Erythroblast (primary cell): ENCODE measurements at regions not wholly inside any gene's neighbourhood (a gene's known extent, or its start where the extent isn't known, plus 50 kb on each side); places are given as distances from the start of the nearest gene placed in this dataset.

Experiments
- DNase-seq, 2 experiments: peaks; one replicate each; lab custom pipeline; 2025; lab: John Stamatoyannopoulos, UW
- GATA1 ChIP-seq: IDR thresholded peaks from 2 replicates; pipeline ENCODE4 v1.6.1; 2011; ENCODE audit warnings: low read depth, mild to moderate bottlenecking, control low read depth, low read length, moderate library complexity
- POLR2A ChIP-seq: IDR thresholded peaks from 2 replicates; pipeline ENCODE4 v1.6.1; 2011; ENCODE audit warnings: mild to moderate bottlenecking, low read length

DNA sequence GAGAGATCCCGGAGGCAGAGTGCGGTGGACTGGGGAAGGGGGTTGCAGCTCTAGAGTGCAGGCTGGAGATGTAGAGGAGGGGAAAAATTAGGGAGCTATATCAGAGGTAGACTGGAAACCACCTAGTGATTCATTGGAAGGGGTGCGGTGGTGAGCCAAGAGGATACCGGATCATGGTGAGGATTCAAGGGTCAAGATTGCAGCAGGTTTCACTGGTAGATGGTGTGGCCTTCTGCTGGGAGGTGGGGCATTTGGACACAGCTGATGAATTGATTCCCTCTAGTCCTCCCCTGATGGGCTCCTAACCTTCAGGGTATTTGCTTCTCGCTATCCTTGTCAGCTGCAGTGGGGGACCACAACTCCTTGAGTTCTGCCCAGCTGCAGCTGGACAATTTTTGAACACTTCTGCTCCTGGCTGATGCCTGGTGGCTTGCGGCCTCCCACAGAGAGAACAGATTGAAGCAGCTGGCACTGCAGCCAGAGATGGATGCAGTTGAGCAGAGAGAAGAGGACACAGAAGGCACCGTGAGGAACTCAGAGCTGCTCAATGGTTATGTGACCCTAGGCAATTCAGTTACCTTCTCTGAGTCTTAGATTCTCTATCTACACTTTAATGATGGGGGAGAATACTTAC is 134.4 kb upstream of the ABCA1 start:
- no peak for DNase-seq
- TF ChIP-seq GATA1 (no peak), POLR2A (no peak)

DNA sequence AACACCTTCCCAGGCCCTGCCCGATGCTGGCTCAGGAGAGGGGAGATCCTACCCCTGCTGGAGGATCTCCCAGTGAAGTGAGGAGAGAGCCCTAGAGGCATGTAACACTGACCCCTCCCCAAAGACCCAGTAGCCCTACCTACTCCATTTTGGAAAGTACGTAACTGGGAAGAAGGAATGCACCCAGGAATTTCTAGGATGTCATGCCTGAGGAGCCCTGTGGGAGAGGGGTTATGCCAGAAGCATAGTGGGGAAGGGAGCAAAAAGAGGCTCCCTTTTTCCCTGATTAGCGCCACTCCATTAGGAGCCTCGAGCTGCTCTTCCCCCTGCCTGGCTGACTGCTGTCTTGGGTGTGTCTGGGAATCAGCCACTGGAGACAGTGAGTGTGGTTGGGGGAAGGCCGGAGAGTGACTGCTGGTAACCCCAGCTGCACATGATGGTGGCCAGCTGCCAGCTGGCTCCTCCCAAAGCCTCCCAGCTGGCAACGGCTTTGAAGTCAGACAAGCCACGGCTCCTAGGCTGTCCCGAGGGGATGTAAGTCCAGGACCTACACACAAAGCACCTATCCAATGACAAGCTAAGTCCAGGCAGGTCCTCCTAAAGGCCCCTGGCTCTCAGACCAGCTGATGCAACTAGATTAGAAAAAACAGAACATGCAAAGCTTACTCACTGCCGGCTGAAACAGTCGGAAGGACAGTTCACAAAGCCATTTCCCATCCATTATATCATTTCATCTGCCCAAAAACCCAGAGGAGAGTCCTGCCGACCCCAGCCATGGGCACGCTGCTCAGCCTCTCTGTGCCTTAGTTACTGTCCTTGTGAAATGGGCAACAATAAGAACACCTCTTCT is 136.5 kb upstream of the ABCA1 start:
- peak; percentile 95 to 96 for DNase-seq
- TF ChIP-seq GATA1, result no peak
- TF ChIP-seq POLR2A, result no peak

DNA sequence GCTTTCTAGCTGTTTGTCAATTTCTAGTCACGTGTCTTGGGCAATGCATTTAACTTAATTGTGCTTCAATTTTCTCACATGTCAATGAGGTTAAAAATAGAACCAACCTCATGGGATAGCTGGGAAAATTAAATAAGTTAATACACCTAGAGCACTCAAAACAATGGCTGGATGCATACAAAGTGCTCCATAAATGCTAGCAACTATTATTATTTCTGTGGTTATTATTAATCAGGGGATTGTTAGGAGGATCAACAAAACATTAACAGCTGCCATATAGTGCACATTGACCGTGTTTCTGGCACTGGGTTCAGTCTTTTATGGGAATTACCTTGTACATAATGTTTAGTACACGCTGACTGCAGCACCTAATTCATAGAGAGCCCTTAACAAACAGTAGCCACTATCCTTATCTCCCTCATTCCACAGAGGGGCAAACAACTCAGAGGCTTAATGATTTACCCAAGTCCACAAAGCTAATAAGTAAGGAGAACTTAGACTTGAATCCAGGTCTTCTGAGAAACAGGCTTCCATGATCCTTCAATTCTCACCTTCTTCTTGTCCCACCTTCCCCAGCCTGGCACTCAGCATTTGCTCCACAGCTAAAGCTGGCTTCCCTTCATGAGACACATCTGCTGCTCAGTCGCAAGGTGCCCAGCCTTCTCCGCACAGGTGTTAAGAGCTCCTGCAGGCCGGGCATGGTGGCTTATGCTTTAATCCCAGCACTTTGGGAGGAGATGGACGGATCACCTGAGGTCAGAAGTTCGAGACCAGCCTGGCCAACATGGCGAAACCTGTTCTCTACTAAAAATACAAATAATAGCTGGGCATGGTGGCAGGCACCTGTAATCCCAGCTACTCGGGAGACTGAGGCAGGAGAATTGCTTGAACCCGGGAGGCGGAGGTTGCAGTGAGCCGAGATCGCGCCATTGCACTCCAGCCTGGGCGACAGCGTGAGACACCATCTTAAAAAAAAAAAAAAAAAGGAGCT is 137.4 kb upstream of the ABCA1 start:
- peak; percentile 61 for DNase-seq
- no peak for TF ChIP-seq POLR2A
- no peak for TF ChIP-seq GATA1

DNA sequence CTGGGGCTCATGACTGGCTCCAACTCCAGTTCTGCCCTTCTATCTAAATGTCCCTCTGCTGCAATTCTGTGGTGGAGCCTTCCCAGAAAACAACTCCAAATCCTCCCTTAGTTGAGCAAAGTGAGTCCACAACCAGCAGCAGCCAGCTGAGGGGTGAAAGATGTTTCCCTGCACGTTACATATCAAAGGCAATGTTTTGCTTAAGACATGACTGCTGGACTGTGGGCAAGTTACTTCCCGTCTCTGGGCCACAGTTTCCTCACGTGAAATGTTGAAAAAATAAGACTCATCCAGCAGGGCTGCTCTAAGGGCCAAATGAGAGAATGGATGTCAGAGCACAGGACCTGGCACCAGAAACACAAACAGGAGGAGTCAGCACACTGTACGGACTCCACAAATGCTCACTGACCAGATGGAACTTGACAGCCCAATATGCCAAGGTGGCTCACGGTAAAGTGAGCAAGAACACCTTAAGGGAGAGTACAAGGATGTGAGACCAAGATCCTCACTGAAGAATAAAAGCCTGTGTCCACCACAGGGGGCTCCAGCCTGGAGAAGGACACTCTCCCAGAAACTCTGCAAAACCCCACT is 138.4 kb upstream of the ABCA1 start:
- peak; percentile 14 to 23 for DNase-seq
- no peak for TF ChIP-seq POLR2A
- TF ChIP-seq GATA1, result no peak

DNA sequence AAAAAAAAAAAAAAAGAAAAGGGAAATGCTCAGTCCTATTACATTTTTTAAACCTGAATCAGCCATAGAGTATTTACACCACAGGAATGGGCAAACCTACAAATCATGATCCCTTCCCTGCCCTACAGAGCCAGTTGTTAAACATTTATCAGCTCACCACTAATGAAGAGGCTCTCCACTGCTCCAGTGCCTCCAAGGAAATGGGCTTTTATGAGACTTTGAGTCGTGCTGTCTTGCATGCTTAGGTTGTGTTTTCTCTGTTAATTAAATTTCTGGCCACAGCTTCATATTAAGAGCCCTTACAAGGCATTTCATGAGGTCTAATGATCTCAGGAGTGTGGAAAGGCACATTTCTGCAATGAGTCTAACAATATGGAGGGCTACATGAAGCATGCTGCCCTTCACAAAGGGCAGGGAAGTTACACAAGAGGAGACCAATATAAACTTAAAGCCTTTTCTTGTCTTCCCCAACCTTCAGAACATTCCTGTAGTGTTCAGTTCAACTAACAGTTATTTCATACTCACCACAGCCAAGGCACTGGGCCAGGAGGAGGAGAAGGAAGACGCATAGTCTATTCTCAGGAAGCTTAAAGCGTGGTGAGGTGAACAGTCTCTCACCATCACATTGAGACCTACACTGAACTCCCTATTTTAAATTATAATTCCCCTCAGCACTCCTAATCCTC is 140.1 kb upstream of the ABCA1 start:
- no peak for TF ChIP-seq POLR2A
- no peak for TF ChIP-seq GATA1
- DNase-seq, result no peak

DNA sequence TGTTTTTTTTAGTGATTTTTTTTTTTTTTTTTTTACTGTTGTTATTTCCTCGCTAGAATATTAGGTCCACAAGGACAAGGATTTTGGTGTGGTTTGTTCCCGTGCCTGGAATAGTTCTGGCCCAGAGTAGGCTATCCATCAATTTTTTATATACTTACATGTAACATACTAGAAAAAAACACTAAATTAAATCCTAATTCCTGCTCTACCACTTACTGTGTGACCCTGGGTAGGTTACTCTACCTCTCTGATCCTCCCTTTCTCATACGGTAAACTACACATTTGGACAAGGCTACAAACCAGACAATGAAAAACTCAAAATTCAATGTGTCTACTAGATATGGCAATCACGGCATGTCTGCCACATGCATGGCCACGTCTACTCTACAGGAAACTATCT is 141.3 kb upstream of the ABCA1 start:
- no peak for DNase-seq

DNA sequence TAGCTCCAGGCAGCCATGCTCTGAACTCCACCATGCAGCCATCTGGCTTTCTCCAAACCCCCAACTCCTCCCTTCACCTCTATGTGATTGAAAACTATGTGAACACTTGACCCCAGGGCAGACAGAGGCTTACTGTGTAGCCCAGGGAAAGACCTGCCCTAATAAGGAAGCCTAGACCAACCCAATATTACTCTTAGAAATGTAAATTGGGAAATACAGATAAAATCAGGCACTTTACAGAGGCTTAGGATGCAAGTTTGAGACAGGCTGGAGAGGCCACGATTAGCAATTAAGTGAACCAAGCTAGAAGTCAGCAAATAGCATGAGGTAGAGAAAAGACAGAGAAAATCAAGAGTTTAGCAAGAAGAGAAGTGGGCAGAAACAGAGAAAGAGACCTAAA is 141.7 kb upstream of the ABCA1 start:
- TF ChIP-seq GATA1 (no peak), POLR2A (no peak)
- DNase-seq, result no peak

More for the DNA sequence above, 141.3 kb upstream of the ABCA1 start:
- TF ChIP-seq POLR2A (no peak), GATA1 (no peak)

DNA sequence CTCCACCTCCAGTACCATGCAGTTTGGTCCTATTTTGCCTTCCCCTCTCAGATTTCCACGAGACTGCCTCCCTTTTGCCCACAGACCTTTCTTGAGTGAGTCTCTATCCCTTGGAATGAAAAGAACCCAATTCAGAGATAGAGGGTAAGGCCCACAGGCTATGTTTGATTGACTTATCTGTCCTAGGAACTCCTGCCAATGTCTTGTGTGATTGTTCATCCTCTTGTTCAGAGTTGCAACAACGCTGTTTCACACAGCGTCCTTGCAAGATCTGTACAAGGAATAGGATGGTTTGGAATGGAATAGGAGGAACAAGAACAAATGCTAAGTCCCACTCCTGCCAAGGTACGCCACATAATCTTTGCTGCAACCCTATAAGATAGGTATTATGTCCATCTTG is 142.2 kb upstream of the ABCA1 start:
- no peak for DNase-seq
- no peak for TF ChIP-seq GATA1
- TF ChIP-seq POLR2A, result no peak

DNA sequence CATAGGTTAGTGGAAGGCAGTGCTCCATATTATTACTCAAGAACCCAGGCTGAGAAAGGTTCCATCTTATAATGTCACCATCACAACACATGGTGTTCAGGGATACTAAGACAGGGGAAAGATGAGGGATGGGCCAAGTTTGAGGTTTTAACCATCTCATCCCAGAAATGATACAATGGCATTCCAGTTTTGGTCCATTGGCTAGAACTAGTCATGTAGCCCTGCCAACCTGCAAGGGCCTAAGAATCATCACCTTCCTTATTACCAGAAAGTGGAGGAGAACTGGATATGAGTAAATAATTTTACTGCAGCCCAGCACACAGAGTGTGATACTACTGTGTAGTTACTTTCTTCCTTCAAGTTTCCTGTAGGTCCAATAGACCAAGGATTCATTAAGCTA is 144.5 kb upstream of the ABCA1 start:
- TF ChIP-seq POLR2A, result no peak
- TF ChIP-seq GATA1, result no peak
- DNase-seq, result no peak

DNA sequence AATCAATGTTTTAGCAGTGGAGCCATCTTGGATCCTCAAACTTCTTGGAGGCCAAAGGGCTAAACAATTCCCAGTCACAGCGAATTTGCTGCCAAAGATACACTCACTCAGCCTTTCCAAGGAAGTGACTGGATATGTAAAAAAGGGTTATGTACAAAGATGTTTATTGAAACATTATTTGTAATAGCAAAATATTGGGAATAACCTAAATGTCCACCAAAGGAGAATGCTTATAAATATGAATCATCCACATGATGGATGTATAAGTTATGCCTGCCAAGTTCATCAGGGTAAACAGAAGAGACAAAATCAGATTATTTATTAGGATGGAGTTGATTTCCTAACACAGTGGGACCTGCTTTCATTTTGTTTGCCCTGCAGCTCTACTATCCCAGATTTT is 145.2 kb upstream of the ABCA1 start:
- no peak for DNase-seq
- TF ChIP-seq POLR2A (no peak), GATA1 (no peak)

DNA sequence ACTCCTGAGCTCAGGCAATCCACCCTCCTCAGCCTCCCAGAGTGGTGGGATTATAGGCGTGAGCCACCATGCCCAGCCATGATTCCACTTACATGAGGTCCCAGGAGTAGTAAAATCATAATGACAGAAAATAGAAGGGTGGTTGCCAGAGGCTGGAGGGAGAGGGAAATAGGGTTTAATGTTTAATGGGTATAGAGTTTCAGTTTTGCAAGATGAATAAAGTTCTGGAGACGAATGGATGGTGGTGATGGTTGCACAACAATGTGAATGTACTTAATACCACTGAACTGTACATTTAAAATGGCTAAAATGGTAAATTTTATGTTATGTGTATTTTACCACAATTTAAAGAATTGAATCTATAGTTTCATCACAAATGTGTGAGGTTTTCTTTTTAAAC is 146.5 kb upstream of the ABCA1 start:
- no peak for TF ChIP-seq POLR2A
- TF ChIP-seq GATA1, result no peak
- no peak for DNase-seq

DNA sequence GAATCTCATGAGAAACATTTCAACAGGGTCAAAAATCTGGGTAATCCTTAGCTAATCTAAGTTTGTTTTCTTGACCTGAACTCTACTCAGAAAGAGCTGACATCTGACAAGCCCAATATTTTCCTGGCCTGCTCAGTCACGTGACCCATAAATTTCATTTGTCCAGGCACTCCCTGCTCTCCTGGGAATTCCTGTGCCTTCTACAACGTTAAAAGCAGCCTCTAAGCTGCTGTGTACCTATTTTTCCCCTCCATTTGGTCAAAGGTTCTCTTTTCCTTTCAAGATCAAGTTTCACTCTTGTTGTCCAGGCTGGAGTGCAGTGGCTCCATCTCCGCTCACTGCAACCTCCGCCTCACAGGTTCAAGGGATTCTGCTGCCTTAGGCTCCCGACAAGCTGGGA is 148.8 kb upstream of the ABCA1 start:
- no peak for DNase-seq
- TF ChIP-seq POLR2A (no peak), GATA1 (no peak)
